SIG-M5 treated with dmso at 0.1 percent for 504 hours (cell line): ENCODE measurements at regions not wholly inside any gene's neighbourhood (a gene's known extent, or its start where the extent isn't known, plus 50 kb on each side); places are given as distances from the start of the nearest gene placed in this dataset.
"Not testable (repeated sequence)": the region's sequence is repeated elsewhere in the genome, so short reads cannot be mapped to it uniquely, and the experiment has no call there.

ENCODE experiments used
- DNase-seq: peaks from one replicate; lab custom pipeline; 2025; ENCODE audit not compliant: unreplicated experiment; lab: John Stamatoyannopoulos, UW

GRCh38 chr5:153939101-153939500 is 99.6 kb downstream of the FAM114A2 start:
- DNase-seq = no peak

- DNase-seq = no peak
Observed at GRCh38 chr5:153938191-153938842, 100.4 kb downstream of the FAM114A2 start.

DNA sequence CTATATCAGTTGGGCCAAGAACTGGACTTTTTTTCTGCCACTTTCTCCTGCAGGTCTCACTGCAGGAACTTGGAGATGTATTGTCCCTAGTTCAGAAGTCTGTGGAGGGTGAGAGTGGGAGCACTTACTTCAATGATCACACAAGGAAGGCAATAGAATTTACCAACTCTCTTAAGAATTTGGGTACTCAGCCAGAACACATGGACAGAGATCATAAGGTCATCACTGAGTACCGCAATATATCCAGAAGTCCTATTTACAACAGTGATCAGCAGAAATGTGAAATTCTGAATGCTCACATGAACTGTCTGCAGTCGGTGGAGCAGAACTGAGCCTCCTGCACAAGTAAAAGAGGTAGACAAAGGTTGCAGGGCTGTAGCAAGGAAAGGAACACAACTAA is 101.0 kb downstream of the FAM114A2 start:
- no peak for DNase-seq

- not testable (repeated sequence) for DNase-seq
Observed at GRCh38 chr5:153935151-153935550, 103.6 kb downstream of the FAM114A2 start.

DNA sequence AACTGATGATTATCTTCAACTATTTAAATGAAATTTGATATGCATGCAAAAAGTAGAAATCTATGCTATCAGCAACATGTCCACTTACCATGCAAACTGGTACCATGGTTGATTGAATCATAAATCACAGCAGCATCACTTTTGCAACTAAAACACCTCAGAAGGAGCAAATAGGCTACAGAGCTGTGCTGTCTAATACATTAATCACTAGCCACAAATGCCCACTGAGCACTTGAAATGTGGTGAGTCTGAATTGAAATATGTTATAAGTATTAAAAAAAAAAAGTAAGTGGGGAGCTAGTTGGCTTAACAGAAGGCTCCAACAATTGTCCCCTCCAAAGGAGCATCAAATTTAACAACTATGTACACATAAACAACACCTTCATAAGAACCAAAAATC is 112.5 kb downstream of the FAM114A2 start:
- DNase-seq = no peak

DNA sequence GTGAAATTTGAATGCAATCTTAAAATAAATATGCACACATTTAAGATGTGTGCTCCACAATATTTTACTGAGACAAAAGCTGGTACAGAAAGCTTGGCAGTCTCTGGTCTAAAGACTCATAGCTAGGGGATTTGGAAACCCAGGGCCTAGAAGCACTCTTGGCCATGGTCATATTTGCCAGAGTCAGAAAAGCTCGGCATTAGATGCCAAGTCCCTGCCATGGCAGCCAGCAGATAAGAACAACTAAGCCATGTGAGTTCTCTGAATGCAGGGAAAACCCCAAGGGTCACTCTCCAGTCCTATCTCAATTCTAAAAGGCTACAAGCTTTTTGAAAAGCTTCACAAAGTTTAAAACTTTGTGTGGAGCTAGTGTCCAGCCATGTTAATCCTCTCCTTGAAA is 119.5 kb downstream of the FAM114A2 start:
- DNase-seq = no peak

DNA sequence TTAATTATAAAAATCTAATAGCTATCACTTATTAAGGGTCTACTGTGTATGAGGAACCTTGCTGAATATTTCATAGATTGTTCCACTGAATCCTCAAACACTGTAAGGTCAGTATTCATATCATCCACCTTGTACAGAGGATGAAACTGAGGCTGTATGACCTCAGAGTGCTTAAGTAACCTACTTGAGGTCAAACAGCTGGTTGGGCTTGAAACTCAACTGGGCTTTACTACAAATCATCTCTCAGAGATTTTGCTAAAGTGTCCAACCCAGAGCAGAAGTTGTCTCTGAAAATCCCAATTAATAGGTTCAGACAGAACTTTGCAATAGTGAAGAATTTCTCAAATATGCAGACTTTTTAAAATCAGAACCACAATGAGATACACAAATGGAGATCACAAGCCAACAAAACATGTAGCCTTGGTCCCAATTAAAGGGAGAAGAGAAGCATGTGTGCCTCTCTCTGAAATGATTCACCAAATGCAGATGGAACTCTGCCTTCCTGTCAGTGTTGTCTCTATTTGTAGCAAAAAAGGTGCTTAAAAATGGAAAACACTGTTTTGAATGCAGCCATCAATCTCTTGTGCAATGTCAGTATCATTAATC is 131.4 kb downstream of the FAM114A2 start:
- DNase-seq = no peak

- DNase-seq = no peak
Observed at GRCh38 chr5:153905219-153905618, 133.5 kb downstream of the FAM114A2 start.

- DNase-seq = no peak
Observed at GRCh38 chr5:153903321-153903720, 135.4 kb downstream of the FAM114A2 start.

- DNase-seq = no peak
Observed at GRCh38 chr5:153902016-153902415, 136.7 kb downstream of the FAM114A2 start.

- DNase-seq = no peak
Observed at GRCh38 chr5:153901449-153901848, 137.3 kb downstream of the FAM114A2 start.

DNA sequence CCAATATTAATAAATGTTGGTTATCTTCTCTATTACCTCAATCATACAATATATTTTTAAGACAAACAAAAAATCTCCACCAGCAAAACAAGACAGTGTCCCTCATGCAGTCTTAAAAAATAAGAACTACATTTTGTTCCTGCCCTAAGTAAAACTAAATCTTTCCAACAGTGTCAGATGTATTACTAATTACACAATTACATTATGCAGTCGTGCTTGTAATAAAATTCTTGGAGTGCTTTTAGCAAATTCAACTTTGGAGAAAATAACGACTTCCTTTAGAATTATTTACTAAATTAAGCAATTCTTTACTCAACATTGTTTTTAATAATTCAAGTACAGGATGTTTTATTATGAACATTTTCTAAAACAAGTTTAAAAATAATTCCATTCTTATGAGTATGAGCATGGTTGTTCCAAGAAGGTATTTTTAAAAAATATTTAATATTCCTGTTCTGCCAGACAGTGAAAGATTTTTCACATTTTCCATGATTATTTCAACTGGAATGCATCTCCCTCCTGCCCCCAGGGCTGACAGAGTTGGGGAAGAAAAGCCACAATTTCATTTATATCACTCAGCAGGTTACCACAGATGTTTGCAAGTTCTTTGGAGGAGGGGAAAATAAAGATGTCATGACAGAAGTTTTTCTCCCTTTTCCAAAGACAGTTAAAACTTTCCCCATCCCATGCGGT is 137.9 kb downstream of the FAM114A2 start:
- DNase-seq = no peak

- DNase-seq = no peak
Observed at GRCh38 chr5:153899746-153900145, 139.0 kb downstream of the FAM114A2 start.

- peak; percentile 84 for DNase-seq
Observed at GRCh38 chr5:153896701-153897100, 142.0 kb downstream of the FAM114A2 start.

DNA sequence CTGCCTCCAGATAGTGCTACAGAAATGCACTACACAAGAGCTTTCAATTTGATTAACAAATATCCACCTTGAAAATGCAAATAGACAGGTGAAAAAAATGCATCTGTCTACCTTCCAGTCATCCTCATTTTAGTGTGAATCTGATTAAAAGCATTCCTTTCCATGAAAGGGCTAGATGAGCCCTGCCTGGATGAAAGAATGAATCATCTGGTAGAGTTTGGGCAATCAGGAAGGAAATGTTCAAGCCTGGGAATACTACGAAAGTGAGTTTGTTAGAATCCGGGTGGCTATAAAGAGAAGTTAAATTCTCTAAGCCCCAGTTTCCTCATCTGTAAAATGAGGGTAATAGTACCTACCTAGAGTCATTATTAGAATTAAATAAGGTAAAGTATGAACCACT is 142.6 kb downstream of the FAM114A2 start:
- DNase-seq = no peak

GRCh38 chr5:153895266-153895665 is 143.4 kb downstream of the FAM114A2 start:
- DNase-seq = no peak

DNA sequence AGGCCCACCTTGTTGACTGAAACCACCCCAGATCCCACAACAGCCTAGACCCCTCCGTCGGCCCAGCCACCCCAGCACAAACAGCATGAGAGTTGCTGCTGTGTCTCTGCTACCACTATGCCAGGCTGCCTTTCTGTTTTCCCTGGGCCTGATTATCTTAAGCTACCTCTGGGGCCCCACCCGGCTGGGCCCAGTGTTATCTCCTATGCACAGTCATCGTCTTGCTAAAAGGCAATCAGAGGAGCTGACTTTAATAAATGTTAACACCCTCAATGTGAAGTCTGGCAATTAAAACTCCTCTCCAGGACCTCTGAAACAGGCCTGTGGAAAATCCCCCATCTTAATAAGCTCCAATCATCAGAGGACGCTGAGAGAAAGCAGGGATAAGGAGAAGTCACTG is 144.9 kb downstream of the FAM114A2 start:
- DNase-seq = no peak

DNA sequence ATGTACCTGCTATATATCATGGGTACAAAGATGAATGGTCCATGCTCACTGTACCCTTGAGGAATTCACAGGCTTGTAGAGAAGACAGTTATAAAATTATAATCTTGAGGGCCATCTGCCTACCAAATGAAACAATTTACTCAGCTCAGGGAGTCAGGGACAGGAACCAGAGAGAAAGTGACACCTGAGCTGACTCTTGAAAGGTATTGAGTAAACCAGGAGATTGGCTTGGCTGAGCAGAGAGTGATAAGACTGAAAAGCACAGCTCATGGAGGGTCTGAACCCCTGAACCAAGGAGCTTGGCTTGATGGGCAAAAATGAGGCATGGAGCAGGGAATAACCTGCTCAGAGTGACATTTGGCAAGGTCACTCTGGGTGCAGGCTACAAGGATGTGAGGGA is 147.3 kb downstream of the FAM114A2 start:
- no peak for DNase-seq

- no peak for DNase-seq
Observed at GRCh38 chr5:153888781-153889180, 149.9 kb downstream of the FAM114A2 start.

- DNase-seq = no peak
Observed at GRCh38 chr5:153885141-153885540, 153.6 kb downstream of the FAM114A2 start.

GRCh38 chr5:153884612-153884957 is 154.1 kb downstream of the FAM114A2 start:
- no peak for DNase-seq

GRCh38 chr5:153883854-153884611 is 154.7 kb downstream of the FAM114A2 start:
- no peak for DNase-seq
